D721Med (cell line): ENCODE measurements at regions not wholly inside any gene's neighbourhood (a gene's known extent, or its start where the extent isn't known, plus 50 kb on each side); places are given as distances from the start of the nearest gene placed in this dataset.

Source experiments
- DNase-seq: peaks from one replicate; pipeline ENCODE4 v3.0.0; 2011; ENCODE audit warnings: low spot score; ENCODE audit not compliant: insufficient read length
- FAIRE-seq: peaks from 2 replicates; lab custom pipeline; 2011; peaks lifted over from hg19 to GRCh38; lab: Jason Lieb, UNC
- CTCF ChIP-seq: IDR thresholded peaks from 2 replicates; pipeline ENCODE4 v1.5.1; 2012; ENCODE audit warnings: mild to moderate bottlenecking, control low read depth; ENCODE audit not compliant: insufficient read depth; ENCODE audit errors: missing control alignments

GRCh38 chr5:53342236-53342635 is 138.2 kb upstream of the FST start:
- FAIRE-seq: no peak
- no peak for TF ChIP-seq CTCF

GRCh38 chr5:53343187-53343586 is 137.2 kb upstream of the FST start:
- no peak for DNase-seq
- TF ChIP-seq CTCF: no peak

More at GRCh38 chr5:53342236-53342635, 138.2 kb upstream of the FST start:
- no peak for DNase-seq

GRCh38 chr5:53350368-53350767 is 130.1 kb upstream of the FST start:
- FAIRE-seq (no peak), DNase-seq (no peak)
- no peak for TF ChIP-seq CTCF

More at GRCh38 chr5:53343187-53343586, 137.2 kb upstream of the FST start:
- FAIRE-seq: no peak

- no peak for DNase-seq
- FAIRE-seq: no peak
- no peak for TF ChIP-seq CTCF
Measured at GRCh38 chr5:53350991-53351770, 129.2 kb upstream of the FST start.

GRCh38 chr5:53355316-53355715 is 125.1 kb upstream of the FST start:
- no peak for TF ChIP-seq CTCF
- FAIRE-seq: no peak
- no peak for DNase-seq

GRCh38 chr5:53355931-53356330 is 124.5 kb upstream of the FST start:
- DNase-seq (no peak), FAIRE-seq (no peak)
- no peak for TF ChIP-seq CTCF

GRCh38 chr5:53357439-53357838 is 123.0 kb upstream of the FST start:
- TF ChIP-seq CTCF: no peak
- FAIRE-seq: no peak
- no peak for DNase-seq
